ENCODE measurements at regions not wholly inside any gene's neighbourhood (a gene's known extent, or its start where the extent isn't known, plus 50 kb on each side); places are given as distances from the start of the nearest gene placed in this dataset.

DNA sequence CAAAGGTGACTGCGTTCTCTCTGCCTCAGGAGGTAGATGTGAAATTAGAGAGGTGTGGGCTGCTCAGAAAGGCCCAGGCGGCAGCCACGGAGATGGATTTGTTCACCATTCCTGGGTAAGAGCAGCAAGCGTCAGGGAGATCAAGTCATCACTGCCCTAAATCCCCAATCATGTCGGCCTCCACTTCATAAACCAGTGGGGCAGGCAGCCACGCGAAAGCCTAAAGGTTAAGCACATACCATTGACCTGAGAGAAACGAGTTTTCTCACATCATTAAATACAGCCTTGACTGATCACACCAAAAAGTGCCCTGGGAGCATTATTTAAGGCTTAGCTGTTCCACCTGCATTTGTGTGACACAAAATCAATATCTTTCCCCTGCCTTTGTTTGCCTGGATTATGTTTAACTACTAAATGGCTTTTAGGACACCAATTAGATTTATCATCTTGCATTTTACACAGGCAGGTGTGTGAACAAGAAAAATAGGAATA is 50.7 kb upstream of the FOXB1 start:
- TF ChIP-seq, protein P1, sequence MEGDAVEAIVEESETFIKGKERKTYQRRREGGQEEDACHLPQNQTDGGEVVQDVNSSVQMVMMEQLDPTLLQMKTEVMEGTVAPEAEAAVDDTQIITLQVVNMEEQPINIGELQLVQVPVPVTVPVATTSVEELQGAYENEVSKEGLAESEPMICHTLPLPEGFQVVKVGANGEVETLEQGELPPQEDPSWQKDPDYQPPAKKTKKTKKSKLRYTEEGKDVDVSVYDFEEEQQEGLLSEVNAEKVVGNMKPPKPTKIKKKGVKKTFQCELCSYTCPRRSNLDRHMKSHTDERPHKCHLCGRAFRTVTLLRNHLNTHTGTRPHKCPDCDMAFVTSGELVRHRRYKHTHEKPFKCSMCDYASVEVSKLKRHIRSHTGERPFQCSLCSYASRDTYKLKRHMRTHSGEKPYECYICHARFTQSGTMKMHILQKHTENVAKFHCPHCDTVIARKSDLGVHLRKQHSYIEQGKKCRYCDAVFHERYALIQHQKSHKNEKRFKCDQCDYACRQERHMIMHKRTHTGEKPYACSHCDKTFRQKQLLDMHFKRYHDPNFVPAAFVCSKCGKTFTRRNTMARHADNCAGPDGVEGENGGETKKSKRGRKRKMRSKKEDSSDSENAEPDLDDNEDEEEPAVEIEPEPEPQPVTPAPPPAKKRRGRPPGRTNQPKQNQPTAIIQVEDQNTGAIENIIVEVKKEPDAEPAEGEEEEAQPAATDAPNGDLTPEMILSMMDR (IDR thresholded peaks at IDR 0.05; ENCODE audit: insufficient read depth, low read depth, low read length, missing control alignments), result no peak
- no peak overlapping the region for H3K4me3 ChIP-seq (ENCODE audit: low read depth, low read length)
- no peak for DNase-seq (ENCODE audit: low read depth)

DNA sequence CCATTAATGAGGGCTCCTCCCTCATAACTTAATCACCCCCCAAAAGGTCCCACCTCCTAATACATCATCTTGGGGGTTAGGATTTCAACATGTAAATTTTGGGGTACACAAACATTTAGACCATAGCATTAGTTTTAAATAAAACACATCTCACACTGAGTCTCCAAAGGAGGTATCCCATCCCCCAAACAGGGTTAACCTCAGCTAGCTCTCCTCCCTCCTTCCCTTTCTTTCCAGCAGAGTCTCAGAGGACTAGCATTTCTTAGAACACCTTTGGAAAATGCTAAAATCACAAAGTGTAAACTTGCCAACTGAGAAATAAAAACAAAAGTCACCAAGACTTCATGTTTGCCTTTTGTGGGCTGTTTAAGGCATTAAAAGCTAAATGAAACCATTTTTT is 51.2 kb upstream of the FOXB1 start:
- H3K4me3 ChIP-seq (ENCODE audit: low read depth, low read length), result no peak overlapping the region
- no peak for DNase-seq (ENCODE audit: low read depth)
- TF ChIP-seq, protein P1 (IDR thresholded peaks at IDR 0.05; ENCODE audit: insufficient read depth, low read depth, low read length, missing control alignments), result no peak

DNA sequence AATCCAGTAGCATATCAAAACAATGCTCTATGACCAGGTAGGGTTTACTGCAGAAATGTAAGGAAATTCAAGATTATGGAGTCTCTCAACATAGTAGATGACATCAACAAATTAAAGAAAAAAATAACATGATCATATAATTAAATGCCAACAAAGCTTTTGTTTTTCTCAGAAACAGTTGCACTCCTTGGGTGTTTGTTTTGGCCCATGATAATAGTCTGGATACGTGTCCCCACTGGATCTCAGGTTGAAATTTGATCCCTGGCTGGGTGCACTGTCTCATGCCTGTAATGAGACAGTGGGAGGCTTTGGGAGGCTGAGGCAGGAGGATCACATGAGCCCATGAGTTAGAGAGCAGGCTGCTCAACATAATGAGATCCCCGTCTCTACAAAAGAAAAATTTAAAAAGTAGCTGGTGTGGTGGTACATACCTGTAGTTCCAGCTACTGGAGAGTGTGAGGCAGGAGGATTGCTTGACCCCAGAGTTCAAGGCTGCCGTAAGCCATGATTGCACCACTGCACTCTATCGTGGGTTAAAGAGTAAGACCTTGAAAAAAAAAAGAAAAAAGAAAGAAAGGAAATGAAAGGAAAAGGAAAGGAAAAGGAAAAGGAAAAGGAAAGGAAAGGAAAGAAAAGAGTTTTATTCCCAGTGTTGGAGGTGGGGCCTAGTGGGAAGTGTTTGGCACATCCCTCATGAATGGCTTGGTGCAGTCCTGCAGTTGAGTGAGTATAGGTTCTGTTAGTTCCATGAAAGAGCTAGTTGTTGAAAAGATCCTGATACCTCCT is 53.3 kb upstream of the FOXB1 start:
- TF ChIP-seq, protein P1 (IDR thresholded peaks at IDR 0.05; ENCODE audit: insufficient read depth, low read depth, low read length, missing control alignments), result no peak
- no peak for DNase-seq (ENCODE audit: low read depth)
- H3K4me3 ChIP-seq (ENCODE audit: low read depth, low read length), result no peak overlapping the region

DNA sequence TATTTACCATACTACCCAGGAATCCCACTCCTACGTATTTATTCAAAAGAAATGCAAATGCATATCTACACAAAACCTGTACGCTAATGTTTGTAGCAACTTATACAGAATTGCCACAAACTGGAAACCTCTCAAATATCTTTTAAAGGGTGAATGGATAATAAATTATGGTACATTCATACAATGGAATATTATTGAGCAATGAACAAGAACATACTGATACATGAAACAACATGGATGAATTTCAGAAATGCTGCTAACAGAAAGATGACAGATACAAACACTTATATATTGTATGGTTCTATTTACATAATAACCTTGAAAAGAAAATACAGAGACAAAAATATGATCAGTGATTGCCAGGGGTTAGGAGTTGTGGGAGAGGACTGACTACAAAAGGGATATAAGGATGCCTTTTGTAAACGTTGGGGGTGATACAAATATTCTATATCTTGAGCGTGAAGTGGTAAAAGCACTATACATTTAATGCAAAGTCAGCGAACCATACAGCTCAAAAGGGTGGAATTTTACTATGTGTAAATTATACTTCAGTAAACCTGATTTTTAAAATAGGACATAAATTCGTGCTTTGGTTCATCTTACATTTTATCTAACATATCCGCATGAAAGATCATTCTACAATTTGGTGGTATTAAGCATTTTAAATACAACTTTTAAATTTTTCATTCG is 55.0 kb upstream of the FOXB1 start:
- no peak overlapping the region for H3K4me3 ChIP-seq (ENCODE audit: low read depth, low read length)
- no peak for DNase-seq (ENCODE audit: low read depth)
- TF ChIP-seq, protein P1 (IDR thresholded peaks at IDR 0.05; ENCODE audit: insufficient read depth, low read depth, low read length, missing control alignments), result no peak

DNA sequence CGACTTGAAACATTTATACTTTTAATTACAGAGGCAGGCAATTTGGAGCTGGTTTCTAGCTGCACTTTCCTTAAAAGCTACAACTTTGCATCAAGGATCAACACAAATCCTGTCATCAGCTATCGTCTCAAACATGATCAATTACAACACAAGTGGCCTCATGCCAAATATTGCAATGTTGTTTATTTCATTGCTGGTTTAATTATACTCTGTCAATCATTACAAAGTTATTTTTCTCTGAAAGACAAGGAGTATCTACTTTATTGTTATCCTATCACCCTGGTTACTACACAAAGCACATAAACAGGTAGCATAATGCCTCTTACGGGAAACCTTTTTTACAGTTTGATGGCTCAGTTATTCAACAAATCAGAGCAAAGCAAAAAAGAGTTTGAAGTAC is 58.0 kb upstream of the FOXB1 start:
- TF ChIP-seq, protein P1 (IDR thresholded peaks at IDR 0.05; ENCODE audit: insufficient read depth, low read depth, low read length, missing control alignments), result no peak
- no peak overlapping the region for H3K4me3 ChIP-seq (ENCODE audit: low read depth, low read length)
- no peak for DNase-seq (ENCODE audit: low read depth)

DNA sequence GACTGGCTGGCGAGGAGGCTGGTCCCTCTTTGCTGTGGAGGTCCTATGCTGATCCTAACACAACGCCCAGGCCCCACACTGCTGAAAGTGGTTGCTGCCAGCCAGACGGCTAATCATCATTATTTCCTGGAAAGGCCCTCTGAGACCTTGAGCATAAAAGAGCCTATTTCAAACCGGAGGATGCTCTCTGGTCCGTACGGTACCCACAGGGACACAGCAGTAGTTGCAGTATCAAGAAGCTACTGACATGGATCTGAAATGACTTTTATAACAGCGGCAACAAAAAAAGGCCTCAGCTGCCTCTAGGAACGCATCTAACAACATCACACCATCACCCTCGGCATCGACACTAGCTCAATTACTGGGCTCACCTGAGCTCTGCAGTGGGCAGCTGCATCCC is 59.1 kb upstream of the FOXB1 start:
- TF ChIP-seq, protein P1 (IDR thresholded peaks at IDR 0.05; ENCODE audit: insufficient read depth, low read depth, low read length, missing control alignments), result no peak
- no peak for DNase-seq (ENCODE audit: low read depth)

More for the DNA sequence above, 59.1 kb upstream of the FOXB1 start:
- no peak overlapping the region for H3K4me3 ChIP-seq (ENCODE audit: low read depth, low read length)

Measured in GM12865 (cell line).